ENCODE measurements at regions not wholly inside any gene's neighbourhood (a gene's known extent, or its start where the extent isn't known, plus 50 kb on each side); places are given as distances from the start of the nearest gene placed in this dataset.
A peak's percentile ranks its signal among the peaks of the same experiment; 100 is the strongest.

DNA sequence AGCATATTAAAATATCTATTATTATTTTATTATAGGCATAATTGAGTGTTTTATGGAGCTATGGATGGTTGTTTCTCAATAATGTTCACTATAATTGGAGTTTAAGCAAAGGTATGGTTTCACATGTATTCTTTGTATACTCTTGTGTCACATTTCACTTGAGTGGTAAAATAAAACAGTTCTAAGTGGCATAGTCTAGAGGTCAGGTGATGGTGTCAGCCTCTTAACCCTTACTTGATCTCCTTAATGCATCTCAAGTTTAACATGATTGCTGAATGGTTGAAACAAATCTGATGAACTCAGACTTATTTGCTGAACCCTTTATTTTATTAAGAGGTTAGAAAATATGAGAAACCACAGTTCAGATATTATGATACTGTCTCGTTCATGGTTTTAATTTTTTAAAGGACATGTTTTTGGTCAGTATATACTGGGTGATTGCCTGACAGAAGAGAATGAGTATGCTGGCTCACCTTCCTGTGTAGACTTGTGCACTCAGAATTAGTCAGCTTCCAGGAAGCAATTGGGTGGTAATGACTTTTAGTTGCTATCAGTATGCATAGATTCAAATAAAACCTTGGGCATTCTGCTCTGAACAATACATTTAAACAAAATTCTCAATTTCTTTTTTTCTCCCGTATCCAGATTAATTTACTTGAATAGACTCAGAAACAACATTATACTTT, 464.6 kb downstream of the PCNX1 start:
- DNase-seq: peak; percentile 75
- Histone ChIP-seq H2BK5ac (ENCODE audit: low read depth, low read length, poor library complexity, severe bottlenecking) (peak overlapping the region; percentile 96), H3K56ac (ENCODE audit: extremely low read depth, insufficient read depth, low read length) (no peak overlapping the region; the same call in 1 of the 2 replicates), H3K36me3 (ENCODE audit: control insufficient read depth, insufficient read depth, low read length) (no peaks in the 10 kb centered on the region), H3K27me3 (ENCODE audit: control insufficient read depth, insufficient read depth, low read length) (no peaks in the 10 kb centered on the region), H2BK20ac (ENCODE audit: low read depth, low read length) (peak overlapping the region; percentile 48; the same call in 1 of the 2 replicates), H2BK120ac (ENCODE audit: low read depth, low read length) (peak overlapping the region; percentile 33), H4K5ac (ENCODE audit: low read depth, low read length) (no peak overlapping the region; the same call in 1 of the 2 replicates), H3K9me1 (ENCODE audit: insufficient read depth, low read length) (no peaks in the 10 kb centered on the region), H4K20me1 (ENCODE audit: insufficient read depth, low read length) (no peaks in the 10 kb centered on the region; the same call in 1 of the 2 replicates), H2AFZ (replicated peaks; ENCODE audit: low read length, poor library complexity) (no peak overlapping the region), H2AK5ac (ENCODE audit: low read depth, low read length) (peak overlapping the region; percentile 45; the same call in 1 of the 2 replicates), H3K4me2 (ENCODE audit: low read depth, low read length) (peak overlapping the region; percentile 74; the same call in 1 of the 2 replicates), H3K4ac (ENCODE audit: low read depth, low read length) (peak overlapping the region; percentile 57; the same call in 1 of the 2 replicates), H3K79me1 (ENCODE audit: low read depth in 1 of 2, low read length in 2 of 2) (peaks cover 8 to 30% of the 10 kb centered on the region in 2 experiments), H3K27ac (ENCODE audit: insufficient read depth, low read length) (peak overlapping the region; percentile 19; the same call in 1 of the 2 replicates), H2AK9ac (replicated peaks; ENCODE audit: low read depth, low read length, poor library complexity) (no peak overlapping the region), H4K8ac (ENCODE audit: low read depth in 2 of 2, low read length in 2 of 2) (peak overlapping the region; percentile 2 to 76; a peak in 2 of 4 replicates), H3K18ac (ENCODE audit: low read depth, low read length) (peak overlapping the region; percentile 81; the same call in 1 of the 2 replicates), H3K4me1 (ENCODE audit: control insufficient read depth, insufficient read depth, low read length) (no peaks in the 10 kb centered on the region), H3K23ac (ENCODE audit: low read depth, low read length) (peak overlapping the region; percentile 17; the same call in 1 of the 2 replicates), H4K91ac (ENCODE audit: insufficient read depth, low read depth, low read length) (peak overlapping the region; percentile 50; the same call in 1 of the 2 replicates), H3K4me3 (ENCODE audit: insufficient read depth, low read depth, low read length) (no peak overlapping the region), H3K9ac (ENCODE audit: low read depth, low read length) (no peak overlapping the region), H2BK15ac (ENCODE audit: low read depth, low read length) (peak overlapping the region; percentile 80), H3K9me3 (ENCODE audit: control insufficient read depth, insufficient read depth, low read length) (no peaks in the 10 kb centered on the region), H3K14ac (replicated peaks; ENCODE audit: low read depth, low read length) (0 out of 2 replicates have a peak overlapping the region, but pooled peaks have one; percentile 7)
- TF ChIP-seq, protein P1, sequence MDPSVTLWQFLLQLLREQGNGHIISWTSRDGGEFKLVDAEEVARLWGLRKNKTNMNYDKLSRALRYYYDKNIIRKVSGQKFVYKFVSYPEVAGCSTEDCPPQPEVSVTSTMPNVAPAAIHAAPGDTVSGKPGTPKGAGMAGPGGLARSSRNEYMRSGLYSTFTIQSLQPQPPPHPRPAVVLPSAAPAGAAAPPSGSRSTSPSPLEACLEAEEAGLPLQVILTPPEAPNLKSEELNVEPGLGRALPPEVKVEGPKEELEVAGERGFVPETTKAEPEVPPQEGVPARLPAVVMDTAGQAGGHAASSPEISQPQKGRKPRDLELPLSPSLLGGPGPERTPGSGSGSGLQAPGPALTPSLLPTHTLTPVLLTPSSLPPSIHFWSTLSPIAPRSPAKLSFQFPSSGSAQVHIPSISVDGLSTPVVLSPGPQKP (IDR thresholded peaks at IDR 0.05; ENCODE audit: borderline replicate concordance, low read depth, low read length): no peak
- TF ChIP-seq MXI1 (IDR thresholded peaks at IDR 0.05; ENCODE audit: borderline replicate concordance, low read depth, low read length) (no peak), CTCF (conservative IDR thresholded peaks at IDR 0.05; ENCODE audit: low read depth, low read length) (no peak), CHD1 (IDR thresholded peaks at IDR 0.05; ENCODE audit: low read depth, low read length) (no peak), CEBPB (IDR thresholded peaks at IDR 0.05; ENCODE audit: low read depth, low read length) (no peak), POLR2A (IDR thresholded peaks at IDR 0.05; ENCODE audit: low read depth, low read length) (no peak), MAFK (IDR thresholded peaks at IDR 0.05; ENCODE audit: low read depth, low read length) (no peak), MAZ (IDR thresholded peaks at IDR 0.05; ENCODE audit: borderline replicate concordance, low read depth, low read length) (no peak), RFX5 (IDR thresholded peaks at IDR 0.05; ENCODE audit: low read depth, low read length) (no peak), FOS (IDR thresholded peaks at IDR 0.05; ENCODE audit: low read depth, low read length) (no peak), NFE2L2 (IDR thresholded peaks at IDR 0.05; ENCODE audit: low read depth, low read length) (no peak), RAD21 (IDR thresholded peaks at IDR 0.05; ENCODE audit: low read length) (no peak), SMC3 (IDR thresholded peaks at IDR 0.05; ENCODE audit: low read depth, low read length) (no peak)
- no TSS peak for BruUV-seq (replicated peaks)
- intact Hi-C loops (cut with micrococcal nuclease): loop anchor here (5.0 kb wide), 1 partner anchor 50 kb away; the partner anchor contains the start of gene SIPA1L1
- ChIA-PET CTCF (interaction anchor here (0.8 kb wide), 1 partner anchor 464 kb away, joined by 3 read pairs; the partner anchor contains the start of gene PCNX1), POLR2A (ENCODE audit: unreplicated experiment) (no interaction called here)
- in situ Hi-C loops (cut with MboI; ENCODE audit: low sequenced_read_pairs): no loop called here
- ATAC-seq (ENCODE audit: low read depth): peak; percentile 84
- dilution Hi-C loops (cut with HindIII; ENCODE audit: low sequenced_read_pairs, unreplicated experiment): no loop called here
- no CpG with 5 or more reads among the region's 2 CpGs for WGBS, 2 experiments (ENCODE audit: extremely low coverage in 2 of 2, insufficient read length in 1 of 2)
